ENCODE measurements at regions not wholly inside any gene's neighbourhood (a gene's known extent, or its start where the extent isn't known, plus 50 kb on each side); places are given as distances from the start of the nearest gene placed in this dataset.

GRCh38 chr2:19725392-19725791, 176.4 kb downstream of the TTC32 start:
- no peak overlapping the region for H3K4me3 ChIP-seq (ENCODE audit: low read length)
- H3K4me2 ChIP-seq (ENCODE audit: low read length): no peak overlapping the region
- no peaks in the 10 kb centered on the region for H3F3A ChIP-seq (ENCODE audit: control insufficient read depth, insufficient read depth)
- no peaks in the 10 kb centered on the region for H3K36me3 ChIP-seq (ENCODE audit: control insufficient read depth, low read length)
- no peaks in the 10 kb centered on the region for H3K4me1 ChIP-seq (ENCODE audit: control insufficient read depth, low read length)
- no peaks in the 10 kb centered on the region for H3K79me2 ChIP-seq (ENCODE audit: control insufficient read depth, low read length)
- no peaks in the 10 kb centered on the region for H3K9me2 ChIP-seq (replicated peaks; ENCODE audit: control insufficient read depth, low read length)
- TF ChIP-seq CTCF (IDR thresholded peaks at IDR 0.05; ENCODE audit: low read depth, low read length, poor library complexity, severe bottlenecking) (no peak), EZH2phosphoT487 (IDR thresholded peaks at IDR 0.05; ENCODE audit: borderline replicate concordance, low read length) (no peak)
- H3K27ac ChIP-seq (ENCODE audit: low read depth, low read length): no peak overlapping the region
- H4K20me1 ChIP-seq (ENCODE audit: control insufficient read depth, insufficient read depth, low read depth, low read length): no peaks in the 10 kb centered on the region
- no peaks in the 10 kb centered on the region for H3K9me3 ChIP-seq (ENCODE audit: control insufficient read depth, insufficient read depth, low read length)
- no peaks in the 10 kb centered on the region for H3K27me3 ChIP-seq (ENCODE audit: control insufficient read depth, low read length)

GRCh38 chr2:19723021-19723420, 178.8 kb downstream of the TTC32 start:
- Histone ChIP-seq H3K4me2 (ENCODE audit: low read length) (no peak overlapping the region), H3K9me2 (replicated peaks; ENCODE audit: control insufficient read depth, low read length) (no peaks in the 10 kb centered on the region)

GRCh38 chr2:19722531-19722971, 179.2 kb downstream of the TTC32 start:
- no peaks in the 10 kb centered on the region for H3K4me1 ChIP-seq (ENCODE audit: control insufficient read depth, low read length)
- TF ChIP-seq EZH2phosphoT487 (IDR thresholded peaks at IDR 0.05; ENCODE audit: borderline replicate concordance, low read length) (no peak), CTCF (IDR thresholded peaks at IDR 0.05; ENCODE audit: low read depth, low read length, poor library complexity, severe bottlenecking) (no peak)
- no peaks in the 10 kb centered on the region for H3F3A ChIP-seq (ENCODE audit: control insufficient read depth, insufficient read depth)
- no peaks in the 10 kb centered on the region for H4K20me1 ChIP-seq (ENCODE audit: control insufficient read depth, insufficient read depth, low read depth, low read length)
- no peak overlapping the region for H3K27ac ChIP-seq (ENCODE audit: low read depth, low read length)
- no peaks in the 10 kb centered on the region for H3K79me2 ChIP-seq (ENCODE audit: control insufficient read depth, low read length)
- no peak overlapping the region for H3K4me3 ChIP-seq (ENCODE audit: low read length)
- H3K9me3 ChIP-seq (ENCODE audit: control insufficient read depth, insufficient read depth, low read length): no peaks in the 10 kb centered on the region
- H3K36me3 ChIP-seq (ENCODE audit: control insufficient read depth, low read length): no peaks in the 10 kb centered on the region
- H3K4me2 ChIP-seq (ENCODE audit: low read length): no peak overlapping the region
- no peaks in the 10 kb centered on the region for H3K9me2 ChIP-seq (replicated peaks; ENCODE audit: control insufficient read depth, low read length)
- no peaks in the 10 kb centered on the region for H3K27me3 ChIP-seq (ENCODE audit: control insufficient read depth, low read length)

More at GRCh38 chr2:19723021-19723420, 178.8 kb downstream of the TTC32 start:
- Histone ChIP-seq H3K27me3 (ENCODE audit: control insufficient read depth, low read length) (no peaks in the 10 kb centered on the region), H3K27ac (ENCODE audit: low read depth, low read length) (no peak overlapping the region), H3F3A (ENCODE audit: control insufficient read depth, insufficient read depth) (no peaks in the 10 kb centered on the region), H3K36me3 (ENCODE audit: control insufficient read depth, low read length) (no peaks in the 10 kb centered on the region), H4K20me1 (ENCODE audit: control insufficient read depth, insufficient read depth, low read depth, low read length) (no peaks in the 10 kb centered on the region), H3K79me2 (ENCODE audit: control insufficient read depth, low read length) (no peaks in the 10 kb centered on the region), H3K9me3 (ENCODE audit: control insufficient read depth, insufficient read depth, low read length) (no peaks in the 10 kb centered on the region), H3K4me3 (ENCODE audit: low read length) (no peak overlapping the region), H3K4me1 (ENCODE audit: control insufficient read depth, low read length) (no peaks in the 10 kb centered on the region)
- no peak for TF ChIP-seq EZH2phosphoT487 (IDR thresholded peaks at IDR 0.05; ENCODE audit: borderline replicate concordance, low read length)
- TF ChIP-seq CTCF (IDR thresholded peaks at IDR 0.05; ENCODE audit: low read depth, low read length, poor library complexity, severe bottlenecking): no peak

All from DOHH2 (cell line).